ENCODE measurements at regions not wholly inside any gene's neighbourhood (a gene's known extent, or its start where the extent isn't known, plus 50 kb on each side); places are given as distances from the start of the nearest gene placed in this dataset.
"Not testable (repeated sequence)": the region's sequence is repeated elsewhere in the genome, so short reads cannot be mapped to it uniquely, and the experiment has no call there.

DNA sequence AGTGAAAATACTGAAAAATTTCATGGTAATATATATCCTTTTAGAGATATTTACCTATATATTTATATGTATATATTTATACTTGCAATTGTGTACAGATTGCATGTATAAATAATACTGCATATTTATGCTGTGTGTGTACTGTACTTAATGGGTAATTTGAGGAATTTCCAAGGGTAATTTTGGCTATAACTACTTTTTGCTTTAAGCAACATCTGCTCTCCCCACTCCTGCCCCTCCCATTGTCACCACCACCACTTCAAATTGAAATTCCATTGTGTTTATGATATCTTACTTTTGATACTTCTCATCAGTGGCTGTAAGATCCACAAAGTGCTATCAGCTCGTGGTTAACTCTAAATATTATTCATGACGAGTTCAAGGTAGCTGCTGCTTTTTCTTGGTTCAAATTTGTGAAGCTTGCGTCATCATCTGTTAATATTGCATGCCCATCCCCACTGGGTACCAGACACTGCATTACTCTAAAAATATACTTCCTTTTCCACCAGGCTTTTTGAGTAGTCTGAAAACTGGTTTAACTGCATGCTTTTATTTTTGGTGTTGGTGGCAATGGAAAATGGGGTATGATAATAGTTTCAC is 91.7 kb upstream of the MITF start:
- no peak for DNase-seq (ENCODE audit: low spot score)

- no peak for DNase-seq (ENCODE audit: low spot score)
Measured at GRCh38 chr3:69647081-69647480, 92.2 kb upstream of the MITF start.

DNA sequence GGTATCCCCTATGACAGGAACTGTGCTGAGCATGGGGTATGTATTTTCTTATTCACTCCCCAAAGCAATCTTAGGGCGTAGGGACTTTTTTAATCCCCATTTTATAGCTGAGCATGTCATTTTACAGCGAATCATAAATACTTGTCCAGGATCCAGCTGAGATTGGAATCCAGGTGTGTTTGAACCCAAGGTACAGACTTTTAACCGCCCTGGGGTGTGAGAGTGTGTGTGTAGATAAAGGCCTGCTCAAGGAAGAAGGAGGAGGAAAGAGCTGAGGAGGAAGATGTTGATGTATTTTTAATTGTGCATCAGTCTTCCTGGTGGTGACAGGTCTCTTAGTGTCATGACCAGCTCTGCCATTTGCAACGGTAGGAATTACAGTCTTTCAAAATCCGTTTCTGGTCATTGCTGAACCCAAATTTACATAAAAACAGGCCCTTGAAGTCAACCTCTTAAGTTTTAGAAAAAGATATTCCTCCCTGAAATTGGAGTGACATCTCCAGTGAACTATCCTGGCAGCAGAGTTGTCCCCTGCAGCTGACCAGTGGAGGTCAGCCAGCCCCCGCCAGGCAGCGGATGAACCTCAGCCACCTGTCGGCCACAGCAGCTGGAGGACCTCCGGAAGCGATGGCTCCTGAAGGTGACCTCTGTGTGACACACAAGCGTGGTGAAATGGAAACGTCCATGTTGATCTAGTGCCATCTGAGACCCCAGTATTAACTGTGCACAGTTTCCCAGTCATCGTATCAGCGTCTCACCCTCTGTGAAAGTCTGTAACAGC is 92.8 kb upstream of the MITF start:
- DNase-seq (ENCODE audit: low spot score) = no peak

DNA sequence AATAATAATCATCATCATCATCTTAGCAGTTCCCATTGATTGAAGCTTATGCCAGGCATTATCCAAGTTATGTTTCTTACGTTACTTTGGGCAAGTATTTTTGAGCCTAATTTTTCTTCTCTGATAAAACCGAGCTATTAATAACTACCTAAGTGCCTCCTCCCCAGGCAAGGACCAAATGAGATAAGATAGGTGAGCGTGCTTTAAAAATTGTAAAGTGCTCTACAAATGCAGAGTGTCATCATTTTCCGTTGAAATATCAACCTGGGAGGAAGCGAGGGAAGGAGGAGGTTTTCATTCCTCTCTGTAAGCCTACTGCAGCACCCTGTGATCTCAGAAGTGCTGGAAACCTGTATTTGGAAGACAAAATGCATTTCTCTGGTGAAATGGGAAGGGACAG is 96.7 kb upstream of the MITF start:
- DNase-seq (ENCODE audit: low spot score) = no peak

DNA sequence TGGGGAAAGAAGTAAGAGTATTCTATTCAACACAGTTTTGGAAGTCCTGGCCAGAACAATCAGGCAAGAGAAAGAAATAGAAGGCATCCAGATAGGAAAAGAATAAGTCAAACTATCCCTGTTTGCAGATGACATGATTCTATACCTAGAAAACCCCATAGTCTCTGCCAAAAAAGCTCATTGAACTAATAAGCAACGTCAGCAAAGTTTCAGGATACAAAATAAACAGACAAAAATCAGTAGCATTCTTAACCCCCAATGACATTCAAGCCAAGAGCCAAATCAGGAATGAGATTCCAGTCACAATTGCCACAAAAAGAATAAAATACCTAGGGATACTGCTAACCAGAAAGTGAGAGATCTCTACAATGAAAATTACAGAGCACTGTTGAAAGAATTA is 99.4 kb upstream of the MITF start:
- no peak for DNase-seq (ENCODE audit: low spot score)

- no peak for DNase-seq (ENCODE audit: low spot score)
Measured at GRCh38 chr3:69628951-69629350, 110.3 kb upstream of the MITF start.

DNA sequence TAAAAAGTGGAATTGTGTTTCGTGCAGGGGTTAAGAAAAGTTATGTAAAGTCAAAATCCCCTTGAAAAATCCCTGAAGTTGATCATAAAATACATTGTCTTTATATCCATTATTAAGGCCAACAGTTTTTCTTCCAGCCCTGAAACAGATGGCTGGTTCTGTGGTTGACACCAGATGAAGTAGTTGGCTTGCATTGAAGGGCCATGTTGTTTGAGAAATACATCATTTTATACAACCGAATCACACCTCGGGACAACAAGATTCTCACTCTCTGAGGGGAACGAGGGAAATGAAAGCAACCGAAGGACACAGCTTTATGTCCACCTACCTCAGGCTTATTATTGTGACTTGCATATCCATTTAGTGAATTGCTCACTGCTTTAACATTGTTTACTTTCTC is 126.0 kb upstream of the MITF start:
- no peak for DNase-seq (ENCODE audit: low spot score)

DNA sequence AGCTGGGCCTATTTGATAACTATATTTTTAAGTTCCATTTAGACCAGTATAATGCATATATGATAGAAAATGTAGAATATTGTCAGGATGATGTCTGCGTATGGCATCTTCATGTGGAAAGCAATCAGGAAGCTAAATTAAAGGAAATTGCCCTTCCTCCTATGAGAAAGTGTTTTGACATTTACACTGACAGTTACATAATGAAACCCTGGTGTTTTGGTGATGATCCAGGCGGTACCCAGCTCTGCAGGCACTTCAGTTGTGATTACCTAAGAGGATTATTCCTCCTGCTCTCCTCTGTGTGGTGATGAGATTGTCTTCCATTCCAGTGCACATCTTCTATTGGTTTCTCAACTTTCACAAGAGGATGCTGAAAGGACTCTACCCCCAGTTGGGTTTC is 126.5 kb upstream of the MITF start:
- DNase-seq (ENCODE audit: low spot score) = no peak

DNA sequence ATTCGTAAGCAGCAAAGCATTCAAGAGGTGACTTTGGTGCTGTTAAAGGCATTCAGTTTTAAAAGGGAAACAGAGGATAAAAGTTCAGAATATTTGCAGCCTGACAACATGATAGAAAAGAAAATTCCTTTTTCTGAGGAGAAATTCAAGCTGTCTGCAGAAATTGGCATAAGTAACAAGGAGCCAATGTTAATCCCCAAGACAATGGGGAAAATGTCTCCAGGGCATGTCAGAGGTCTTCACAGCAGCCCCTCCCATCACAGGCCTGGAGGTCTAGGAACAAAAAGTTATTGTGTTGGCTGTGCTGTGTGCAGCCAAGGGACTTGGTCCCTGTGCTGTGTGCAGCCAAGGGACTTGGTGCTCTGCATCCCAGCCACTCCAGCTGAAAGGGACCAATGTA is 129.7 kb upstream of the MITF start:
- not testable (repeated sequence) for DNase-seq (ENCODE audit: low spot score)

DNA sequence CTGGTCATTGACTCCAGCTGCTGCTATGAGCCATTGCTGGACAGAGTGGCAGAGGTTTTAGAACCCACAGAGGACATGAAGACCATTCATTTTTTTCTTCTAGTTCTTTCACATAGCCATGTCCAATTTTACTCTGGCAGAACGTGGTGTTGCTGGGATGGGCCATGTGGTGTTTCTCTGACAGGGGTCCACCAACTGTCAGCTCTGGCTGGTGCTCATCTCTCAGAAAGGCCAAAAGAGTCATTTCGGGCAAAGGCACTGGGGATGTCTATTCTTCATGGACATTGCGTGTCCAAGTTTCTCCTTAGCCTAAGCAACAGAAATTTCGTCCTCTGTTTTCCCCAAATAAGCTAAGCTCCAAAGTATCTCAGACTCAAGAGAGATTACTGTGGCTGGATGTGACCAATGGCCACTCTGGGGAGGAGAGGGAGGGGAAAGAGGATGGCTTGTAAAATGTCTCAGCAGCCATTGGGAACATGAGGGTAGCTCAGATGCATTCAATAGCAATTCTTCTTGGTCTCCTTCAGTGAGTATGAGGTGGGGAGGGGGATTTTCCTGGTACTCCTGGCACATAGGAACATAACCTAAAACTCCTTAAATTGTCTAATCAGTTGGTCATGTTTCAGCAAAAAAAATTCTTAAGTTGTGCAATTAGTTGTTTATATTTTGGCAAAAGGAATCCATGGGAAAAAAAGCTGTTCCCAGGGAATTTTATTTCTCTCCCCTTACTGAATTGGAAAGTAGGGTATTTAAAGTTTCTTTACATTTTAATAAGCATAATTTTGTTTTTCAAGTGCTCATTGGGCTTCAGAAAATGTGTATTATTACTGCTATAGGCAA is 131.6 kb upstream of the MITF start:
- DNase-seq (ENCODE audit: low spot score) = no peak

DNA sequence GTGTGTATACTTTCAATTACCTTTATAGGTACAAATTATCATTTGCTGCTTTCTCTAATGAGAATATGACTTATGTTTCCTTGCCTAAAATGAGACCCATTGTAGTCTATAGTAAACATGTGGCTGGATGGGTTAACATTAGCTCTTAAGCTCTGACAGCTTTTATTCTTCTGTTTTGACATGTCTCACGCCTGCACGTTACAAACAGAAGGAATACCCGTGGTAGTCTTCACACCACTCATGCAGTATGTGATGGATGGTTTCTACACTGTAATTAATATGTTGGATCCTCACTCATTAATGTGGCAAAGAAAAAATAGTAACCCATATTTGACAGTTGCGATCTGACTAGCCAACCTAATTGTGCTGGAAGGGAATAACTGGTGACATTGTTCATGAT is 133.4 kb upstream of the MITF start:
- no peak for DNase-seq (ENCODE audit: low spot score)

GRCh38 chr3:69604735-69605450 is 134.4 kb upstream of the MITF start:
- no peak for DNase-seq (ENCODE audit: low spot score)

- no peak for DNase-seq (ENCODE audit: low spot score)
Measured at GRCh38 chr3:69602112-69602511, 137.2 kb upstream of the MITF start.

- DNase-seq (ENCODE audit: low spot score) = no peak
Measured at GRCh38 chr3:69594286-69594685, 145.0 kb upstream of the MITF start.

DNA sequence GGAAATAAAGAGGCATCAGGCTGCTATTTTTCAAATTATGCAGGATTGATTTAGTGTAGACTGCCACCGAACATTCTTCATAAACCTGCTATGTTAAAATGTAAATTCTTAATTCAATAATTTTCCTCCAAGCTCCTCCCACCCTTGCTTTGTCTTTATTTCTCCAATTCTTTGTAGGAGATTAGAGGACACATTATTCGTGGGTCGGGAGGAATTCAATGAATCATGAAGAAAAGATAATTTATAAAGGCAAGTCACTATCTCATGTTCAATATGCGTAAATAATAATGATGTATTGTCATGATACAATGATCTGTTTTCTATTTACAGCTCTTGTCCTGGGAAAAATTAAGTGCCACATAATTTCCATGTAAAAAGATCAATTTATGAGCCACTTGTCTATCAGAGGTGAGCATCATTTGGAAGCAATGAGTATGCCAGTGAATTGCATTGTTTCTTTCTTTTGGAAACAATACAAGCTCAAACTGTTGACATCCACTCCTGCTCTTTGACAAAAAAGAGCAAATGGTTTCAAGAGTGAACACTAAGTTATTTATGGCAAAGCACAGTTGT is 148.0 kb upstream of the MITF start:
- DNase-seq (ENCODE audit: low spot score) = no peak

GRCh38 chr3:69590111-69590510 is 149.2 kb upstream of the MITF start:
- no peak for DNase-seq (ENCODE audit: low spot score)

DNA sequence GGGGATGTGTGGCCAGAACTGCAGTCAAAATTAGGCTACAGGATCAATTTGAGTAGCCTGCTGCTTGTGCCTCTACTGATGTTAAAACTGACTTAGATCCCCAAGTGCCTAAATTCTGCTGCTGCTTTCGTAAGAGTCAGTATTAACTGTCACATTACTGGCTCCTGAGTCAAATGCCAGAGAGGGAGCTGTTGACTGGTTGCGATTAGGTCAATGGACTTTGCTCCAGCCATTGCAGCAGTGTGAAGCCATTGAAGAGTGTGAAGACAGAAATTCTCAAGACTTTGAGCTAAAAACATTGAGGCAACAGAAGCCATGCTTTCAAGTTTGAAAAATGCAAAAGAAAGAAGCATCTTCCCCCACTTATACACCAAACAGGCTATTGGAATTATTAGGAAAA is 151.1 kb upstream of the MITF start:
- DNase-seq (ENCODE audit: low spot score) = no peak

DNA sequence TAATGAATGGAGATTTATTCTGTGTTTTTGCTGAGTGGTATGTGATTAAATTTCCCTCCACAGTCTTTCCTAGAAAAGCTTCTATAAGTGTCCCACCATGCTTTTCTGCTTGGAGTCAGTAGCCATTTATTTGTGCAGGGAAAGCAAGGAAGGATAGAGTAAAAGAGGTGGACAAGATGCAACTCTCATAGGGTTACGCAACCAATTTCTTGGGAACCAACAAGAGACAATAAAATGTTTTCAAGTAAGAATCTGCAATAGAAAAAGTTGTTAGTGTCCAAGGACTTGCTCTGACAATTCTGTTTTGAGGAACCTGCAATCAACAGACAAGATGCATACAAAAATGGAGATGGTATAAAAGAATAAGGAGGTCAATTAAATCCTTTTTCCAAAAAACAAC is 153.8 kb upstream of the MITF start:
- no peak for DNase-seq (ENCODE audit: low spot score)

- DNase-seq (ENCODE audit: low spot score) = no peak
Measured at GRCh38 chr3:69582044-69582443, 157.2 kb upstream of the MITF start.

DNA sequence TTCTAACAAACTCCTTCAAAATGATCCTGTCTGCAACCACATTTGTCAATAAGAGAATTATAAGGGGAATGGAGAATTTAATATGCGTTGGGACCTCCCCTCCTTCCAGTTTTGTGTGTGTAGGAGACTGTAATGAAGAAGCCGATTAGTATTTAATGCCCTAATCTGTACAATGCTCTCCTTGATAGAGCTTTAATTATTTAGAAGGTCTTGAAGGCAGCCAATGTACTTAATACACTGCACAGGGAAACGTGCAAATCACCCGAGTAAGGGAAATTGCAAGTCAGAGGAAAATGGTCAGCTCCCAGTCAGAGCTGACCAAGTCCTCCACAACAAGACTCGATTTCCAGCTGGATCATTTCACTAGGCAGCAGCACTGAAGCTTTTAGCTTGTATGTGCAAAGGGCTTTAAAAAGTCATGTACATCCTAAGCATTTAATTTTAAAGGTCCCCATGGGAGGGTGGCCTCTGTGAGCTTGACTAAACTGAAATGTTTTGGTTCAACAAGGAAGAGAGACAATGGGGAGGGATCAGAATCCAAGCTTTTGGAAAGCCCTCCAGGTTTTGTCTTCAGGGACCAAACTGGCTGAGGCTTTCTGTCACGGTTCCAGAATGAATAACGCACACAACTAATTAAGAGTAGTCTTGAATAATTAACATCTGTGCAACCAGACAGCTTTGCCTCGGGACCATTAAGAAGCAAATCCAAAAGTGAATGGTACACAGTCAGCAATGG is 159.8 kb upstream of the MITF start:
- DNase-seq (ENCODE audit: low spot score) = no peak

- DNase-seq (ENCODE audit: low spot score) = no peak
Measured at GRCh38 chr3:69569520-69569919, 169.7 kb upstream of the MITF start.
